OCI-LY7 (cell line): ENCODE measurements at regions not wholly inside any gene's neighbourhood (a gene's known extent, or its start where the extent isn't known, plus 50 kb on each side); places are given as distances from the start of the nearest gene placed in this dataset.

Source experiments
- BruUV-seq: library from RNA; stranded (reverse); fragments of 400-500 nt; replicated peaks from 2 replicates; lab custom pipeline; 2021; lab: Mats Ljungman, UMichigan
- CTCF ChIA-PET: fragments of 300-600 bp; sonication (Branson Sonifier 250); formaldehyde crosslinking; loops from one replicate; lab custom pipeline; 2022; ENCODE audit warnings: antibody characterized with exemption; ENCODE audit not compliant: unreplicated experiment; lab: Charles Lee
- POLR2A ChIA-PET: fragments of 300-600 bp; sonication (Branson Sonifier 250); formaldehyde crosslinking; loops from one replicate; lab custom pipeline; 2022; ENCODE audit warnings: antibody characterized with exemption; lab: Charles Lee
- DNase-seq: peaks from one replicate; pipeline ENCODE4 v3.0.0-alpha.2; 2015; ENCODE audit warnings: low spot score
- H2AFZ ChIP-seq: fragments of 200-600 bp; sonication (generic), shearing (Covaris generic); 2 replicates; pipeline ENCODE4 v1.6.1; 2014; ENCODE audit warnings: mild to moderate bottlenecking, antibody characterized with exemption, low read length, moderate library complexity
- H3K27ac ChIP-seq: fragments of 200-600 bp; sonication (generic); 2 replicates; pipeline ENCODE4 v1.5.1; 2014; ENCODE audit warnings: mixed run types, low read depth, mild to moderate bottlenecking, moderate library complexity, low read length, inconsistent platforms; ENCODE audit not compliant: poor library complexity, severe bottlenecking
- H3K36me3 ChIP-seq: fragments of 200-600 bp; sonication (generic); 2 replicates; pipeline ENCODE4 v1.6.1; 2014; ENCODE audit warnings: mild to moderate bottlenecking, antibody characterized with exemption, low read length, moderate library complexity, mixed read lengths; ENCODE audit not compliant: insufficient read depth
- H3K4me1 ChIP-seq: fragments of 200-600 bp; sonication (generic); 2 replicates; pipeline ENCODE4 v1.5.1; 2014; ENCODE audit warnings: mild to moderate bottlenecking, low read length; ENCODE audit not compliant: insufficient read depth, poor library complexity, severe bottlenecking
- H3K4me2 ChIP-seq: fragments of 200-600 bp; sonication (generic); 2 replicates; pipeline ENCODE4 v1.6.1; 2014; ENCODE audit warnings: mild to moderate bottlenecking, low read length
- H3K4me3 ChIP-seq: fragments of 200-600 bp; sonication (generic); 2 replicates; pipeline ENCODE4 v1.5.1; 2014; ENCODE audit warnings: mild to moderate bottlenecking, low read depth, low read length; ENCODE audit not compliant: poor library complexity, severe bottlenecking
- H3K79me2 ChIP-seq: fragments of 200-600 bp; sonication (generic); 2 replicates; pipeline ENCODE4 v1.6.1; 2016; ENCODE audit warnings: low read depth, mild to moderate bottlenecking, low read length, moderate library complexity, mixed read lengths; ENCODE audit not compliant: insufficient read depth
- H3K9me2 ChIP-seq: fragments of 200-600 bp; sonication (generic); 2 replicates; pipeline ENCODE4 v1.6.1; 2016; ENCODE audit warnings: mild to moderate bottlenecking, low read length, mixed read lengths; ENCODE audit not compliant: insufficient read depth
- H3K9me3 ChIP-seq: fragments of 200-600 bp; sonication (generic); 2 replicates; pipeline ENCODE4 v1.6.1; 2014; ENCODE audit warnings: mild to moderate bottlenecking, mixed run types, low read length, mixed read lengths
- H4K20me1 ChIP-seq: fragments of 200-600 bp; sonication (generic); 2 replicates; pipeline ENCODE4 v1.6.1; 2014; ENCODE audit warnings: mild to moderate bottlenecking, antibody characterized with exemption, low read length, moderate library complexity, mixed read lengths; ENCODE audit not compliant: insufficient read depth
- EZH2phosphoT487 ChIP-seq: fragments of 200-600 bp; sonication (generic); IDR thresholded peaks from 2 replicates; pipeline ENCODE4 v1.6.1; 2018; ENCODE audit warnings: low read depth, borderline replicate concordance, mild to moderate bottlenecking, mixed run types, antibody characterized with exemption, low read length, moderate library complexity, mixed read lengths
- intact Hi-C: fragments of 100-400 bp; cut with micrococcal nuclease; formaldehyde crosslinking; loops from one replicate; pipeline ENCODE4 v1.10.0; 2022; ENCODE audit not compliant: unreplicated experiment
- TF ChIP-seq, protein P1 (sequence below): fragments of 200-600 bp; sonication (generic); conservative IDR thresholded peaks from 2 replicates; pipeline ENCODE4 v1.5.1; 2014; ENCODE audit warnings: mild to moderate bottlenecking, antibody characterized with exemption, low read length, moderate library complexity, mixed read lengths

- TF ChIP-seq, protein P1, sequence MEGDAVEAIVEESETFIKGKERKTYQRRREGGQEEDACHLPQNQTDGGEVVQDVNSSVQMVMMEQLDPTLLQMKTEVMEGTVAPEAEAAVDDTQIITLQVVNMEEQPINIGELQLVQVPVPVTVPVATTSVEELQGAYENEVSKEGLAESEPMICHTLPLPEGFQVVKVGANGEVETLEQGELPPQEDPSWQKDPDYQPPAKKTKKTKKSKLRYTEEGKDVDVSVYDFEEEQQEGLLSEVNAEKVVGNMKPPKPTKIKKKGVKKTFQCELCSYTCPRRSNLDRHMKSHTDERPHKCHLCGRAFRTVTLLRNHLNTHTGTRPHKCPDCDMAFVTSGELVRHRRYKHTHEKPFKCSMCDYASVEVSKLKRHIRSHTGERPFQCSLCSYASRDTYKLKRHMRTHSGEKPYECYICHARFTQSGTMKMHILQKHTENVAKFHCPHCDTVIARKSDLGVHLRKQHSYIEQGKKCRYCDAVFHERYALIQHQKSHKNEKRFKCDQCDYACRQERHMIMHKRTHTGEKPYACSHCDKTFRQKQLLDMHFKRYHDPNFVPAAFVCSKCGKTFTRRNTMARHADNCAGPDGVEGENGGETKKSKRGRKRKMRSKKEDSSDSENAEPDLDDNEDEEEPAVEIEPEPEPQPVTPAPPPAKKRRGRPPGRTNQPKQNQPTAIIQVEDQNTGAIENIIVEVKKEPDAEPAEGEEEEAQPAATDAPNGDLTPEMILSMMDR = no peak
- TF ChIP-seq EZH2phosphoT487 = no peak
- ChIA-PET CTCF (no interaction called here), POLR2A (no interaction called here)
- no peaks in the 10 kb centered on the region for H3K79me2 ChIP-seq
- intact Hi-C loops = no loop called here
- no peak overlapping the region for H2AFZ ChIP-seq
- no peaks in the 10 kb centered on the region for H4K20me1 ChIP-seq
- H3K4me1 ChIP-seq = no peaks in the 10 kb centered on the region
- H3K36me3 ChIP-seq = no peaks in the 10 kb centered on the region
- H3K9me2 ChIP-seq = no peaks in the 10 kb centered on the region
- no peak overlapping the region for H3K4me3 ChIP-seq
- no peak for DNase-seq
- H3K9me3 ChIP-seq = peaks cover 26% of the 10 kb centered on the region
- no TSS peak for BruUV-seq
- no peak overlapping the region for H3K4me2 ChIP-seq
- H3K27ac ChIP-seq = no peak overlapping the region
These were observed 1290.8 kb downstream of the NCAM2 start for GRCh38 chr21:22288885-22289499.

GRCh38 chr21:22292144-22292543 is 1293.9 kb downstream of the NCAM2 start:
- CTCF ChIA-PET = no interaction called here
- H3K79me2 ChIP-seq = no peaks in the 10 kb centered on the region
- DNase-seq = no peak
- no peaks in the 10 kb centered on the region for H3K9me2 ChIP-seq
- no peak overlapping the region for H3K4me2 ChIP-seq
- H3K27ac ChIP-seq = no peak overlapping the region
- POLR2A ChIA-PET = interaction anchor here (0.5 to 0.7 kb wide), 3 partner anchors 12 to 1298 kb away, joined by 3 to 6 read pairs (median 4); no protein-coding TSS in a partner anchor
- intact Hi-C loops = no loop called here
- H3K9me3 ChIP-seq = peaks cover 26% of the 10 kb centered on the region
- no TSS peak for BruUV-seq
- no peak overlapping the region for H3K4me3 ChIP-seq
- H4K20me1 ChIP-seq = no peaks in the 10 kb centered on the region
- H3K4me1 ChIP-seq = no peaks in the 10 kb centered on the region
- no peaks in the 10 kb centered on the region for H3K36me3 ChIP-seq
- no peak overlapping the region for H2AFZ ChIP-seq
- no peak for TF ChIP-seq EZH2phosphoT487
- TF ChIP-seq, protein P1 = no peak

- no peak overlapping the region for H3K4me2 ChIP-seq
- BruUV-seq = no TSS peak
- TF ChIP-seq, protein P1 = no peak
- no peak for TF ChIP-seq EZH2phosphoT487
- H3K9me2 ChIP-seq = no peaks in the 10 kb centered on the region
- H2AFZ ChIP-seq = no peak overlapping the region
- intact Hi-C loops = no loop called here
- CTCF ChIA-PET = no interaction called here
- no peak overlapping the region for H3K27ac ChIP-seq
- no peaks in the 10 kb centered on the region for H3K36me3 ChIP-seq
- DNase-seq = no peak
- H3K4me1 ChIP-seq = no peaks in the 10 kb centered on the region
- H3K9me3 ChIP-seq = peaks cover 44% of the 10 kb centered on the region
- H3K79me2 ChIP-seq = no peaks in the 10 kb centered on the region
- POLR2A ChIA-PET = no interaction called here
- H3K4me3 ChIP-seq = no peak overlapping the region
- no peaks in the 10 kb centered on the region for H4K20me1 ChIP-seq
These were observed 1299.4 kb downstream of the NCAM2 start for GRCh38 chr21:22297575-22297974.
